Gastroesophageal sphincter (tissue), 3 donors: ENCODE measurements at regions not wholly inside any gene's neighbourhood (a gene's known extent, or its start where the extent isn't known, plus 50 kb on each side); places are given as distances from the start of the nearest gene placed in this dataset.

Experiments used
- CTCF ChIP-seq, 4 experiments: fragments of 200-600 bp in 2 of 4; fragments of 450-650 bp in 2 of 4; sonication (generic) in 1 of 4; IDR thresholded peaks; one replicate each; pipeline ENCODE4 v1.5.1; 2017 to 2019; ENCODE audit warnings: antibody characterized with exemption in 4 of 4, mild to moderate bottlenecking in 2 of 4, moderate library complexity in 2 of 4
- POLR2A ChIP-seq, 2 donors: fragments of 450-650 bp; IDR thresholded peaks; one replicate each; pipeline ENCODE4 v1.6.1; 2017; ENCODE audit warnings: antibody characterized with exemption in 2 of 2, mild to moderate bottlenecking in 2 of 2, moderate library complexity in 1 of 2
- POLR2AphosphoS5 ChIP-seq: sonication (generic); formaldehyde crosslinking; IDR thresholded peaks from one replicate; pipeline ENCODE4 v1.6.1; 2017; ENCODE audit warnings: antibody characterized with exemption

- no peak for TF ChIP-seq CTCF (IDR thresholded peaks at IDR 0.05)
- TF ChIP-seq POLR2AphosphoS5: no peak
- no peak for TF ChIP-seq POLR2A (IDR thresholded peaks at IDR 0.05)
Observed at GRCh38 chr9:14967450-14968321, 57.5 kb upstream of the FREM1 start.
